ENCODE measurements at regions not wholly inside any gene's neighbourhood (a gene's known extent, or its start where the extent isn't known, plus 50 kb on each side); places are given as distances from the start of the nearest gene placed in this dataset.

GRCh38 chr10:131442271-131442670, 130.8 kb upstream of the TCERG1L start:
- no peak for DNase-seq (ENCODE audit: low read depth)
- TF ChIP-seq, protein P1, sequence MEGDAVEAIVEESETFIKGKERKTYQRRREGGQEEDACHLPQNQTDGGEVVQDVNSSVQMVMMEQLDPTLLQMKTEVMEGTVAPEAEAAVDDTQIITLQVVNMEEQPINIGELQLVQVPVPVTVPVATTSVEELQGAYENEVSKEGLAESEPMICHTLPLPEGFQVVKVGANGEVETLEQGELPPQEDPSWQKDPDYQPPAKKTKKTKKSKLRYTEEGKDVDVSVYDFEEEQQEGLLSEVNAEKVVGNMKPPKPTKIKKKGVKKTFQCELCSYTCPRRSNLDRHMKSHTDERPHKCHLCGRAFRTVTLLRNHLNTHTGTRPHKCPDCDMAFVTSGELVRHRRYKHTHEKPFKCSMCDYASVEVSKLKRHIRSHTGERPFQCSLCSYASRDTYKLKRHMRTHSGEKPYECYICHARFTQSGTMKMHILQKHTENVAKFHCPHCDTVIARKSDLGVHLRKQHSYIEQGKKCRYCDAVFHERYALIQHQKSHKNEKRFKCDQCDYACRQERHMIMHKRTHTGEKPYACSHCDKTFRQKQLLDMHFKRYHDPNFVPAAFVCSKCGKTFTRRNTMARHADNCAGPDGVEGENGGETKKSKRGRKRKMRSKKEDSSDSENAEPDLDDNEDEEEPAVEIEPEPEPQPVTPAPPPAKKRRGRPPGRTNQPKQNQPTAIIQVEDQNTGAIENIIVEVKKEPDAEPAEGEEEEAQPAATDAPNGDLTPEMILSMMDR (IDR thresholded peaks at IDR 0.05; ENCODE audit: insufficient read depth, low read depth, low read length) = no peak
- no peak overlapping the region for H3K4me3 ChIP-seq (ENCODE audit: low read depth, low read length)

GRCh38 chr10:131444286-131444685, 132.8 kb upstream of the TCERG1L start:
- no peak overlapping the region for H3K4me3 ChIP-seq (ENCODE audit: low read depth, low read length)
- TF ChIP-seq, protein P1 (IDR thresholded peaks at IDR 0.05; ENCODE audit: insufficient read depth, low read depth, low read length) = no peak
- DNase-seq (ENCODE audit: low read depth) = no peak

GRCh38 chr10:131444862-131445461, 133.4 kb upstream of the TCERG1L start:
- TF ChIP-seq, protein P1 (IDR thresholded peaks at IDR 0.05; ENCODE audit: insufficient read depth, low read depth, low read length) = no peak
- DNase-seq (ENCODE audit: low read depth) = no peak
- H3K4me3 ChIP-seq (ENCODE audit: low read depth, low read length) = no peak overlapping the region

- no peak for DNase-seq (ENCODE audit: low read depth)
- H3K4me3 ChIP-seq (ENCODE audit: low read depth, low read length) = no peak overlapping the region
- TF ChIP-seq, protein P1 (IDR thresholded peaks at IDR 0.05; ENCODE audit: insufficient read depth, low read depth, low read length) = no peak
Measured at GRCh38 chr10:131445623-131446022, 134.1 kb upstream of the TCERG1L start.

GRCh38 chr10:131446171-131446570, 134.7 kb upstream of the TCERG1L start:
- TF ChIP-seq, protein P1 (IDR thresholded peaks at IDR 0.05; ENCODE audit: insufficient read depth, low read depth, low read length) = no peak
- DNase-seq (ENCODE audit: low read depth) = no peak
- no peak overlapping the region for H3K4me3 ChIP-seq (ENCODE audit: low read depth, low read length)

DNA sequence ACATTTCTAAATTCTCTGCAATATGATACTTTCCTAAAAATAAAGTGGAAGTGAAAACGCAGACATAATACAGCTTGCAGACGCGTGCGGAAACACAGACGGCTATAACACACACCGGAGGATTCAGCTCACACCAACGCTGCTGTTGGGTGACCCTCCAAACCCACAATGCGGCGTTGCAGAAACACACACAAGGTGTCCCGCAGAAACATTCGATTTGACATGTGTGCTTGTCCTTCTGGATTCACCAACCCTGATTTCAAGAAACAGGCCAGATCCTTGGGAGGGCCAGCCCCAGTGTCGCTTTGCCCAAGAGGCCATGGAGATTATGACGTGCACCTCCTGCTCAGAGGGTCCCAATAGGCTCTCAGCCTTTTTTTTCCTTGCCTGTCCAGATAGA, 136.7 kb upstream of the TCERG1L start:
- TF ChIP-seq, protein P1 (IDR thresholded peaks at IDR 0.05; ENCODE audit: insufficient read depth, low read depth, low read length) = no peak
- no peak overlapping the region for H3K4me3 ChIP-seq (ENCODE audit: low read depth, low read length)
- no peak for DNase-seq (ENCODE audit: low read depth)

DNA sequence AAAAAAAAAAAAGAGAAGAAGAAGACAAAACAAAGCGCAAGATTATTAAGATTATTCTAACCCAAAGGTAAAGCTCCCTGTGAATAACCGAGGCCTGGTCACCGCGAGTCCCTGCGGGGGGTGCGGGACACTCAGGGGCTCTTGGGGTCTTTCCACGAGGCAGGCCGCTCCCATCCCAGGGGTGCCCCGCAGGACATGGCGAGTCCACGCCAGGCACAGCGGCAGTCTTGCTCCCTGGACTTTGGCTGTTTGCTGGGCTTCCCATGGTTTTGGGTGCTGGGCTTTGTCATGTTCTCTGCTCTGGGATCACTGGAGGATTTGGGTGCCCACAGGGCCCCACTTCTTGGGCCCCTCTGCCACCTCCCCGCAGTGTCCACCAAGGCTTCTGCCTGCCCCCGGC, 137.4 kb upstream of the TCERG1L start:
- DNase-seq (ENCODE audit: low read depth) = no peak
- TF ChIP-seq, protein P1 (IDR thresholded peaks at IDR 0.05; ENCODE audit: insufficient read depth, low read depth, low read length) = no peak
- no peak overlapping the region for H3K4me3 ChIP-seq (ENCODE audit: low read depth, low read length)

Data from fibroblast of villous mesenchyme (primary cell).